AG04449 (cell line): ENCODE measurements at regions not wholly inside any gene's neighbourhood (a gene's known extent, or its start where the extent isn't known, plus 50 kb on each side); places are given as distances from the start of the nearest gene placed in this dataset.

Experiments
- CTCF ChIA-PET: fragments of 350-600 bp; formaldehyde crosslinking; extraction: SDS; loops from one replicate; lab custom pipeline; 2021; ENCODE audit warnings: antibody characterized with exemption; lab: Yijun Ruan, JAX
- POLR2A ChIA-PET: fragments of 400-600, 350-600 bp; formaldehyde crosslinking; extraction: SDS; loops from one replicate; lab custom pipeline; 2020; ENCODE audit warnings: antibody characterized with exemption, inconsistent platforms; lab: Yijun Ruan, JAX
- DNase-seq: peaks from one replicate; pipeline ENCODE4 v3.0.0-alpha.2; 2010; ENCODE audit warnings: low read depth, low spot score
- H3K4me3 ChIP-seq: 2 replicates; pipeline ENCODE4 v1.5.1; 2011; ENCODE audit warnings: low read depth, mild to moderate bottlenecking, control low read depth, low read length
- CTCF ChIP-seq: IDR thresholded peaks from one replicate; pipeline ENCODE4 v1.5.1; 2011; ENCODE audit warnings: mild to moderate bottlenecking, moderate library complexity, low read length, control low read depth, inconsistent platforms; ENCODE audit not compliant: insufficient read depth; ENCODE audit errors: missing control alignments

- no peak for TF ChIP-seq CTCF
- CTCF ChIA-PET: no interaction called here
- no peak for DNase-seq
- H3K4me3 ChIP-seq: no peak overlapping the region
- POLR2A ChIA-PET: no interaction called here
Measured at GRCh38 chr15:97868981-97869380, 91.5 kb upstream of the ARRDC4 start.

GRCh38 chr15:97870771-97871170 is 89.7 kb upstream of the ARRDC4 start:
- CTCF ChIA-PET: no interaction called here
- TF ChIP-seq CTCF: no peak
- no peak overlapping the region for H3K4me3 ChIP-seq
- DNase-seq: no peak
- POLR2A ChIA-PET: no interaction called here

- no peak for DNase-seq
- no peak for TF ChIP-seq CTCF
- no peak overlapping the region for H3K4me3 ChIP-seq
- ChIA-PET CTCF (no interaction called here), POLR2A (no interaction called here)
Measured at GRCh38 chr15:97874139-97874538, 86.4 kb upstream of the ARRDC4 start.

- no peak for DNase-seq
- no peak overlapping the region for H3K4me3 ChIP-seq
- ChIA-PET CTCF (no interaction called here), POLR2A (no interaction called here)
- no peak for TF ChIP-seq CTCF
Measured at GRCh38 chr15:97875025-97875512, 85.4 kb upstream of the ARRDC4 start.

GRCh38 chr15:97875513-97876280 is 84.8 kb upstream of the ARRDC4 start:
- no peak for TF ChIP-seq CTCF
- H3K4me3 ChIP-seq: no peak overlapping the region
- POLR2A ChIA-PET: no interaction called here
- no peak for DNase-seq
- CTCF ChIA-PET: no interaction called here

DNA sequence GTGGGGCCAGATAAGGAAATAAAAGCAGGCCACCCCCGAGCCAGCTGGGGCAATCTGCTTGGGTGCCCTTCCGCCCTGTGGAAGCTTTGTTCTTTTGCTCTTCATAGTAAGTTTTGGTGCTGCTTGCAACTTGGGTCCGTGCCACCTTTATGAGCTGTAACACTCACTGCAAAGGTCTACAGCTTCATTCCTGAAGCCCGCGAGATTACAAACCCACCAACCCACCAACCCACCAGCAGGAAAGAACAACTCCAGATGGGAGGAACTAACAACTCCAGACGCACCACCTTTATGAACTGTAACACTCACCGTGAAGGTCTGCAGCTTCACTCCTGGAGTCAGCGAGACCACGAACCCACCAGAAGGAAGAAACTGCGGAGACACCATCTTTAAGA is 84.2 kb upstream of the ARRDC4 start:
- H3K4me3 ChIP-seq: no peak overlapping the region
- no peak for TF ChIP-seq CTCF
- POLR2A ChIA-PET: no interaction called here
- CTCF ChIA-PET: no interaction called here
- no peak for DNase-seq
